Keratinocyte (primary cell): ENCODE measurements at regions not wholly inside any gene's neighbourhood (a gene's known extent, or its start where the extent isn't known, plus 50 kb on each side); places are given as distances from the start of the nearest gene placed in this dataset.
"Not testable (repeated sequence)": the region's sequence is repeated elsewhere in the genome, so short reads cannot be mapped to it uniquely, and the experiment has no call there.

Experiments used
- DNase-seq: peaks from one replicate; pipeline ENCODE4 v3.0.0-alpha.2; 2011; ENCODE audit warnings: low read depth, missing footprints, low spot score
- FAIRE-seq: peaks from 2 replicates; lab custom pipeline; 2011; peaks lifted over from hg19 to GRCh38; lab: Jason Lieb, UNC
- H2AFZ ChIP-seq: 2 replicates; pipeline ENCODE4 v1.6.0; 2012; ENCODE audit warnings: low read length, control low read depth, inconsistent platforms; ENCODE audit not compliant: control insufficient read depth
- H3K27ac ChIP-seq: 2 replicates; pipeline ENCODE4 v1.5.1; 2011; ENCODE audit warnings: low read length; ENCODE audit not compliant: control insufficient read depth, insufficient read depth
- H3K27me3 ChIP-seq: 3 replicates; pipeline ENCODE4 v1.6.0; 2011; ENCODE audit warnings: low read length; ENCODE audit not compliant: control insufficient read depth, insufficient read depth; ENCODE audit errors: extremely low read depth
- H3K36me3 ChIP-seq, 2 experiments: 2 replicates in 1 of 2; 3 replicates in 1 of 2; pipeline ENCODE4 v1.5.1; 2011; ENCODE audit warnings: low read length in 2 of 2, mild to moderate bottlenecking in 1 of 2; ENCODE audit not compliant: control insufficient read depth in 2 of 2, insufficient read depth in 2 of 2; ENCODE audit errors: extremely low read depth in 1 of 2
- H3K4me1 ChIP-seq: 3 replicates; pipeline ENCODE4 v1.5.1; 2011; ENCODE audit warnings: low read length; ENCODE audit not compliant: control insufficient read depth, insufficient read depth; ENCODE audit errors: extremely low read depth
- H3K4me2 ChIP-seq: 3 replicates; pipeline ENCODE4 v1.6.0; 2011; ENCODE audit warnings: low read depth, low read length; ENCODE audit not compliant: control insufficient read depth, insufficient read depth; ENCODE audit errors: extremely low read depth
- H3K4me3 ChIP-seq, 3 experiments: fragments of 200-600 bp in 1 of 3; sonication (generic) in 1 of 3; 2 replicates in 2 of 3; 3 replicates in 1 of 3; pipeline ENCODE4 v1.5.1; 2011 to 2016; ENCODE audit warnings: low read length in 3 of 3, mild to moderate bottlenecking in 3 of 3, control low read depth in 2 of 3, inconsistent platforms in 1 of 3, low read depth in 1 of 3, mixed read lengths in 1 of 3, mixed run types in 1 of 3, moderate library complexity in 1 of 3; ENCODE audit not compliant: control insufficient read depth in 2 of 3, insufficient read depth in 2 of 3; ENCODE audit errors: extremely low read depth in 1 of 3
- H3K79me2 ChIP-seq: 2 replicates; pipeline ENCODE4 v1.6.0; 2012; ENCODE audit warnings: low read length; ENCODE audit not compliant: control insufficient read depth, insufficient read depth
- H3K9ac ChIP-seq: 3 replicates; pipeline ENCODE4 v1.6.0; 2011; ENCODE audit warnings: low read length; ENCODE audit not compliant: control insufficient read depth, insufficient read depth; ENCODE audit errors: extremely low read depth
- H3K9me1 ChIP-seq: 3 replicates; pipeline ENCODE4 v1.6.0; 2011; ENCODE audit warnings: low read length; ENCODE audit not compliant: control insufficient read depth, insufficient read depth; ENCODE audit errors: extremely low read depth
- H3K9me3 ChIP-seq: 2 replicates; pipeline ENCODE4 v1.5.1; 2012; ENCODE audit warnings: low read depth, low read length; ENCODE audit not compliant: control insufficient read depth
- H4K20me1 ChIP-seq: 3 replicates; pipeline ENCODE4 v1.6.0; 2011; ENCODE audit warnings: low read length; ENCODE audit not compliant: control insufficient read depth, insufficient read depth; ENCODE audit errors: extremely low read depth
- EZH2 ChIP-seq: IDR thresholded peaks from one replicate; pipeline ENCODE4 v1.6.1; 2012; ENCODE audit warnings: inconsistent platforms, mild to moderate bottlenecking, low read length, moderate library complexity
- dilution Hi-C: fragments of 300-500 bp; cut with MboI; formaldehyde crosslinking; loops from one replicate; pipeline ENCODE4 v1.7.0; 2020; ENCODE audit warnings: low sequenced_read_pairs; ENCODE audit not compliant: extremely low pct_ligation_motif_present
- TF ChIP-seq, protein P1 (sequence below), 3 experiments: IDR thresholded peaks in 1 of 3; conservative IDR thresholded peaks in 1 of 3; optimal IDR thresholded peaks in 1 of 3; 2 replicates in 2 of 3; 3 replicates in 1 of 3; pipeline versions ENCODE3 to v1.5.1; 2011; ENCODE audit warnings: low read length in 3 of 3, mild to moderate bottlenecking in 3 of 3, moderate library complexity in 2 of 3, control low read depth in 1 of 3, inconsistent platforms in 1 of 3; ENCODE audit not compliant: insufficient read depth in 2 of 3; ENCODE audit errors: extremely low read depth in 1 of 3

DNA sequence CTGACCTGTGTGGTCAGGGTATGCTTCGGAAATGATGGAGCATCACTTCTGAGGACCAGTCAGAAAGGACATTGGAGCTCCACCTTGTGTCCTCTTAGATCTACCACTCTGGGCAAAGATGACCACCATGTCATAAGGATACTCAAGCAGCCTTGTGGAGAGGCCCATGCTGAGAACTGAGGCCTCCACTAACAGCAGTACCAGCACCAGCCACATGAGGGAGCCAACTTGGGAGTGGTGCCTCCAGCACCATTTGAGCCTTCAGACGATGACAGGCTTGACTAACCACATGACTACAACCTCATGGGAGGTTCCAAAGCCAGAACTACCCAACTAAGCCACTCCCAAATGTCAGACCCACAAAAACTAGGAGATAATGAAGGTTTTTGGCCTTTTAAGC is 116.0 kb downstream of the NPTX2 start:
- no peak overlapping the region for H3K4me2 ChIP-seq
- no peaks in the 10 kb centered on the region for H3K27me3 ChIP-seq
- H2AFZ ChIP-seq = no peak overlapping the region
- H3K9me3 ChIP-seq = peaks cover 3% of the 10 kb centered on the region
- H4K20me1 ChIP-seq = no peaks in the 10 kb centered on the region
- no peak for FAIRE-seq
- H3K27ac ChIP-seq = no peak overlapping the region
- DNase-seq = no peak
- dilution Hi-C loops = no loop called here
- no peaks in the 10 kb centered on the region for H3K36me3 ChIP-seq
- no peaks in the 10 kb centered on the region for H3K79me2 ChIP-seq
- TF ChIP-seq, protein P1, sequence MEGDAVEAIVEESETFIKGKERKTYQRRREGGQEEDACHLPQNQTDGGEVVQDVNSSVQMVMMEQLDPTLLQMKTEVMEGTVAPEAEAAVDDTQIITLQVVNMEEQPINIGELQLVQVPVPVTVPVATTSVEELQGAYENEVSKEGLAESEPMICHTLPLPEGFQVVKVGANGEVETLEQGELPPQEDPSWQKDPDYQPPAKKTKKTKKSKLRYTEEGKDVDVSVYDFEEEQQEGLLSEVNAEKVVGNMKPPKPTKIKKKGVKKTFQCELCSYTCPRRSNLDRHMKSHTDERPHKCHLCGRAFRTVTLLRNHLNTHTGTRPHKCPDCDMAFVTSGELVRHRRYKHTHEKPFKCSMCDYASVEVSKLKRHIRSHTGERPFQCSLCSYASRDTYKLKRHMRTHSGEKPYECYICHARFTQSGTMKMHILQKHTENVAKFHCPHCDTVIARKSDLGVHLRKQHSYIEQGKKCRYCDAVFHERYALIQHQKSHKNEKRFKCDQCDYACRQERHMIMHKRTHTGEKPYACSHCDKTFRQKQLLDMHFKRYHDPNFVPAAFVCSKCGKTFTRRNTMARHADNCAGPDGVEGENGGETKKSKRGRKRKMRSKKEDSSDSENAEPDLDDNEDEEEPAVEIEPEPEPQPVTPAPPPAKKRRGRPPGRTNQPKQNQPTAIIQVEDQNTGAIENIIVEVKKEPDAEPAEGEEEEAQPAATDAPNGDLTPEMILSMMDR (optimal IDR thresholded peaks at IDR 0.05 in 1 of 3, IDR thresholded peaks at IDR 0.05 in 1 of 3, conservative IDR thresholded peaks at IDR 0.05 in 1 of 3; ENCODE audit: extremely low read depth in 1 of 3, insufficient read depth in 2 of 3, low read length in 3 of 3) = peak; percentile 57 to 69 (median 58)
- TF ChIP-seq EZH2 = no peak
- no peaks in the 10 kb centered on the region for H3K9me1 ChIP-seq
- no peaks in the 10 kb centered on the region for H3K4me1 ChIP-seq
- H3K4me3 ChIP-seq = no peak overlapping the region
- no peak overlapping the region for H3K9ac ChIP-seq

DNA sequence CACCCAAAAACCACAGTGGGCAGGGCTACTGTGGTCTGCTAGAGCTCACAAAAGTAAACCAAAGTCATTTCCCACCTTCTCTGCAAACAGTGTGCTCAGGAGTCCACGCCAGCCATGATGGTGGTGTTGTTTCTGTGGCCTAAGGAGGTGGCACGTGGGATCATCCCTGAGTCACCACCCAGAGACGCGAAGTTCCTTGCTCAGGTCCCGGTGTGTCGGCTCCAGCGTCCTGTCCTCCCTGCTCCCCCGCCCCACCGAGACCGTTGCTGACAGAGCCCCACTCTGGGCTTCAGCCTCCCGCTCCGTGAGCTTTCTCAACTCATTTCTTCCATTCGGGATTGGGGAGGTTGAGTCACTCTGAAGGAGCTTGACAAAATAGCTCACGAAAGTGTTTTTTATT is 118.7 kb downstream of the NPTX2 start:
- H3K27ac ChIP-seq = no peak overlapping the region
- no peak overlapping the region for H2AFZ ChIP-seq
- TF ChIP-seq, protein P1 (optimal IDR thresholded peaks at IDR 0.05 in 1 of 3, IDR thresholded peaks at IDR 0.05 in 1 of 3, conservative IDR thresholded peaks at IDR 0.05 in 1 of 3; ENCODE audit: extremely low read depth in 1 of 3, insufficient read depth in 2 of 3, low read length in 3 of 3) = no peak
- TF ChIP-seq EZH2 = no peak
- peaks cover 3% of the 10 kb centered on the region for H3K9me3 ChIP-seq
- dilution Hi-C loops = no loop called here
- no peaks in the 10 kb centered on the region for H3K4me1 ChIP-seq
- DNase-seq (no peak), FAIRE-seq (no peak)
- no peak overlapping the region for H3K4me2 ChIP-seq
- H4K20me1 ChIP-seq = no peaks in the 10 kb centered on the region
- no peaks in the 10 kb centered on the region for H3K9me1 ChIP-seq
- no peaks in the 10 kb centered on the region for H3K27me3 ChIP-seq
- H3K79me2 ChIP-seq = no peaks in the 10 kb centered on the region
- no peak overlapping the region for H3K4me3 ChIP-seq
- H3K9ac ChIP-seq = no peak overlapping the region
- no peaks in the 10 kb centered on the region for H3K36me3 ChIP-seq

DNA sequence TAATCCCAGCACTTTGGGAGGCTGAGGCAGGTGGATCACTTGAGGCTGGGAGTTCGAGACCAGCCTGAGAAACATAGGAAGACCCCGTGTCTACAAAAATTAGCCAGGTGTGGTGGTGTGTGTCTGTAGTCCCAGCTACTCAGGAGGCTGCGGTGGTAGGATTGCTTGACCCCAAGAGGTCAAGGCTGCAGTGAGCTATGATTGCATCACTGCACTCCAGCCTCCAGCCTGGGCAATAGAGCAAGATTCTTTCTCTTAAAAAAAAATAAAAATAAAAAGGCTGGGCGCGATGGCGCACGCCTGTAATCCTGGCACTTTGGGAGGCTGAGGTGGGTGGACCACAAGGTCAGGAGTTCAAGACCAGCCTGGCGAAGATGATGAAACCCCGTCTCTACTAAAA is 119.4 kb downstream of the NPTX2 start:
- H4K20me1 ChIP-seq, H3K36me3 ChIP-seq, H3K9me3 ChIP-seq, DNase-seq, H3K4me3 ChIP-seq, H2AFZ ChIP-seq, H3K27me3 ChIP-seq, dilution Hi-C loops, H3K79me2 ChIP-seq, FAIRE-seq, H3K9me1 ChIP-seq, H3K4me2 ChIP-seq, H3K27ac ChIP-seq, H3K9ac ChIP-seq, H3K4me1 ChIP-seq: not testable (repeated sequence)
